ENCODE measurements at regions not wholly inside any gene's neighbourhood (a gene's known extent, or its start where the extent isn't known, plus 50 kb on each side); places are given as distances from the start of the nearest gene placed in this dataset.

- TF ChIP-seq CTCF (IDR thresholded peaks at IDR 0.05) (no peak), MEF2A (IDR thresholded peaks at IDR 0.05; ENCODE audit: borderline replicate concordance, low read depth) (no peak), IRF3 (IDR thresholded peaks at IDR 0.05; ENCODE audit: low read depth, low read length) (no peak), TAF1 (IDR thresholded peaks at IDR 0.05; ENCODE audit: borderline replicate concordance, low read depth, low read length) (no peak), SIN3A (IDR thresholded peaks at IDR 0.05; ENCODE audit: borderline replicate concordance, low read depth, low read length) (no peak), MXI1 (IDR thresholded peaks at IDR 0.05; ENCODE audit: low read depth, low read length) (no peak), FOXJ3 (CRISPR knock-in tag; IDR thresholded peaks at IDR 0.05) (no peak), RAD21 (IDR thresholded peaks at IDR 0.05; ENCODE audit: low read length) (no peak), REST (IDR thresholded peaks at IDR 0.05; ENCODE audit: low read depth, low read length) (no peak), CHD2 (IDR thresholded peaks at IDR 0.05; ENCODE audit: low read length, partially characterized antibody) (no peak), JUND (IDR thresholded peaks at IDR 0.05) (no peak), FOXM1 (IDR thresholded peaks at IDR 0.05; ENCODE audit: low read depth) (no peak), RXRA (IDR thresholded peaks at IDR 0.05; ENCODE audit: borderline replicate concordance, low read depth) (no peak)
These were observed 784.9 kb downstream of the TENT5A start for GRCh38 chr6:80967609-80968008.
